DOHH2 (cell line): ENCODE measurements at regions not wholly inside any gene's neighbourhood (a gene's known extent, or its start where the extent isn't known, plus 50 kb on each side); places are given as distances from the start of the nearest gene placed in this dataset.
A peak's percentile ranks its signal among the peaks of the same experiment; 100 is the strongest.

Experiments used
- H3F3A ChIP-seq: fragments of 200-600 bp; sonication (generic), shearing (Covaris generic); 2 replicates; pipeline ENCODE4 v1.6.0; 2016; ENCODE audit warnings: antibody characterized with exemption, mild to moderate bottlenecking; ENCODE audit not compliant: control insufficient read depth, insufficient read depth
- H3K27ac ChIP-seq: fragments of 200-600 bp; sonication (generic); 2 replicates; pipeline ENCODE4 v1.5.1; 2014; ENCODE audit warnings: low read depth, mild to moderate bottlenecking, low read length, moderate library complexity
- H3K27me3 ChIP-seq: fragments of 200-600 bp; sonication (generic); 2 replicates; pipeline ENCODE4 v1.6.1; 2014; ENCODE audit warnings: mild to moderate bottlenecking, low read length, mixed read lengths; ENCODE audit not compliant: control insufficient read depth
- H3K36me3 ChIP-seq: fragments of 200-600 bp; sonication (generic); 2 replicates; pipeline ENCODE4 v1.6.1; 2014; ENCODE audit warnings: mild to moderate bottlenecking, low read length, moderate library complexity, mixed read lengths; ENCODE audit not compliant: control insufficient read depth
- H3K4me1 ChIP-seq: fragments of 200-600 bp; sonication (generic); 2 replicates; pipeline ENCODE4 v1.6.1; 2014; ENCODE audit warnings: mild to moderate bottlenecking, low read length, mixed read lengths; ENCODE audit not compliant: control insufficient read depth
- H3K4me2 ChIP-seq: fragments of 200-600 bp; sonication (generic); 2 replicates; pipeline ENCODE4 v1.6.0; 2014; ENCODE audit warnings: mild to moderate bottlenecking, low read length, moderate library complexity
- H3K4me3 ChIP-seq: fragments of 200-600 bp; sonication (generic); 2 replicates; pipeline ENCODE4 v1.5.1; 2014; ENCODE audit warnings: mild to moderate bottlenecking, low read length, mixed read lengths
- H3K79me2 ChIP-seq: fragments of 200-600 bp; sonication (generic); 2 replicates; pipeline ENCODE4 v1.6.1; 2014; ENCODE audit warnings: mild to moderate bottlenecking, low read length, mixed read lengths; ENCODE audit not compliant: control insufficient read depth
- H3K9me2 ChIP-seq: fragments of 200-600 bp; sonication (generic); replicated peaks from 2 replicates; pipeline ENCODE4 v1.6.1; 2014; ENCODE audit warnings: mild to moderate bottlenecking, low read length, mixed read lengths; ENCODE audit not compliant: control insufficient read depth
- H3K9me3 ChIP-seq: fragments of 200-600 bp; sonication (generic); 2 replicates; pipeline ENCODE4 v1.6.1; 2014; ENCODE audit warnings: antibody characterized with exemption, low read length, mixed read lengths; ENCODE audit not compliant: control insufficient read depth, insufficient read depth
- H4K20me1 ChIP-seq: fragments of 200-600 bp; sonication (generic); 2 replicates; pipeline ENCODE4 v1.6.0; 2014; ENCODE audit warnings: low read depth, mild to moderate bottlenecking, antibody characterized with exemption, low read length, moderate library complexity; ENCODE audit not compliant: control insufficient read depth, insufficient read depth
- CTCF ChIP-seq: fragments of 200-600 bp; sonication (generic); IDR thresholded peaks from one replicate; pipeline ENCODE4 v1.5.1; 2014; ENCODE audit warnings: antibody characterized with exemption, mild to moderate bottlenecking, low read depth, low read length; ENCODE audit not compliant: poor library complexity, severe bottlenecking
- EZH2phosphoT487 ChIP-seq: fragments of 200-600 bp; sonication (generic); IDR thresholded peaks from 2 replicates; pipeline ENCODE4 v1.6.1; 2017; ENCODE audit warnings: borderline replicate concordance, mild to moderate bottlenecking, antibody characterized with exemption, low read length, moderate library complexity, mixed read lengths

DNA sequence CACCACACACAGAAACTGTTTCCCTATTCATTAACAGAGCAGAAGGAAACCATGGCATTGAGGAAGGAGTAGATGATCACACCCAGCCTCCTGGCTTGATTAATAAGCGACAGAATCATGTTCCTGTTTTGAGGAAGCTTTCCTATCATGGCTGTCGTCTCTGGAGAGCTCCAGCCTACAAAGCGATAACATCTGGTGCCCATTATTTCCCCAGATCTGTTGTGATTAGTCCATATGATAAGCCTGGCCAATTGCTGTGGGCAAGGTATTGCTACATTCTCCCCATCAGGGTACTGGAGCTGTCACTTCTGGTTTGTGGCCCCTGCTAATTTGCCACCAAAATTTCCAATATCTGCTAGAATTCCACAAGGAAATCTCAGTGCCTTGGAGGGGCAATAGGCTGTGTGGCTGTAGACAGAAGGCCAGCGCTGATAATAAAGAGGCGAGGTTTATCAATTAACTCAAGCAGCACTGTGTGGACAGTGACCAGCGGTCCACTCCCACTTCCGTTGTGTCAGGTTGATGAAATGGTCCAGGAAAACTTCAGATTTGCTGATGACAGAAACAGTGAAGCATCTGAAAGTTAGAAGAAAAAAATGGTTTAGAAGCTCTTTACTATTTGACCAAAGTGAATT lies 66.4 kb downstream of the OLIG3 start:
- Histone ChIP-seq H3K36me3 (no peaks in the 10 kb centered on the region), H3K4me1 (peaks cover 89% of the 10 kb centered on the region), H3K27me3 (no peaks in the 10 kb centered on the region), H4K20me1 (no peaks in the 10 kb centered on the region), H3K79me2 (no peaks in the 10 kb centered on the region), H3K4me2 (no peak overlapping the region), H3K4me3 (no peak overlapping the region), H3K9me3 (no peaks in the 10 kb centered on the region), H3K9me2 (no peaks in the 10 kb centered on the region), H3F3A (peaks cover 18% of the 10 kb centered on the region), H3K27ac (no peak overlapping the region)
- TF ChIP-seq CTCF = no peak

DNA sequence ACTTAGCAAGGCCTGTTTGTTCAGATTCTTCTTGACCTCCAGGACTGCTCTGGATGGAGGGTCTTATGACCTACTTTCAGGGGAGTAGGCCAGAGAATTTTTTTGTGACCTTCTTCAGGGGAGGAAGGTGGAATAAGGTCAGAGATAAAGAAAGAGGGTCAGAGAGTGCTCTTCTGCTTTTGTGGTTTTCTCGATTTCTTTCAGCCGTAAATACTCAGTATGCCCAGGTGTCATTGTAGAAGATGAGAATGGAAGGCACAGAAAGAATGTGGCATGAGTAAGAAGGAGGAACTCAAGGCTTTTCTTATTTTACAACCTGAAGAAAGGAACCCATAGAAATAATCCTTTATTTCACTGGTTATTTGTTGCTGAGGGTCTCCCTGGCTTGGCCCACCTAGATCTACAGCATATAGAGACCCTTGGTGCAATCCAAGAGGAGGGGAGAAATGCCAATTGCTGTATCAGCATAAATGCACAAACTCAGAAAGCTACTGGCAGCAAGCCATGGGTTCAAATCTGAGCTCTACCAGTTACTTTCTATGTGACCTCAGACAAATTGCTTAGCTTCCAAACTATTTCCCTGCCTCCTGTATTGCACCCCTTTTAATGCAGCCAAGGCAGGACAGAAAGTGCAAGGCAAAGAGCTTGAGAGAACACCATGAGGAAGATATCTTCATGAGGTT lies 68.0 kb downstream of the OLIG3 start:
- Histone ChIP-seq H4K20me1 (no peaks in the 10 kb centered on the region), H3K27ac (no peak overlapping the region), H3K9me2 (no peaks in the 10 kb centered on the region), H3F3A (peaks cover 9% of the 10 kb centered on the region), H3K79me2 (no peaks in the 10 kb centered on the region), H3K27me3 (no peaks in the 10 kb centered on the region), H3K4me3 (no peak overlapping the region), H3K36me3 (no peaks in the 10 kb centered on the region), H3K9me3 (no peaks in the 10 kb centered on the region), H3K4me1 (peaks cover 78% of the 10 kb centered on the region), H3K4me2 (peak overlapping the region; percentile 35)
- TF ChIP-seq CTCF = no peak
- no peak for TF ChIP-seq EZH2phosphoT487

- H3K27ac ChIP-seq = peak overlapping the region; percentile 92
- H3K36me3 ChIP-seq = no peaks in the 10 kb centered on the region
- no peaks in the 10 kb centered on the region for H3K9me2 ChIP-seq
- H3K4me1 ChIP-seq = peaks cover 59% of the 10 kb centered on the region
- H3K4me3 ChIP-seq = peak overlapping the region; percentile 69
- H3K27me3 ChIP-seq = no peaks in the 10 kb centered on the region
- no peaks in the 10 kb centered on the region for H4K20me1 ChIP-seq
- peaks cover 9% of the 10 kb centered on the region for H3F3A ChIP-seq
- H3K79me2 ChIP-seq = no peaks in the 10 kb centered on the region
- H3K9me3 ChIP-seq = no peaks in the 10 kb centered on the region
- H3K4me2 ChIP-seq = peak overlapping the region; percentile 93
- TF ChIP-seq EZH2phosphoT487 (no peak), CTCF (no peak)
Measured at GRCh38 chr6:137424251-137424650, 69.9 kb downstream of the OLIG3 start.
